ENCODE measurements at regions not wholly inside any gene's neighbourhood (a gene's known extent, or its start where the extent isn't known, plus 50 kb on each side); places are given as distances from the start of the nearest gene placed in this dataset.
A peak's percentile ranks its signal among the peaks of the same experiment; 100 is the strongest.

GRCh38 chr20:57881466-57882385 lies 171.9 kb upstream of the PMEPA1 start:
- Histone ChIP-seq H3K9me3 (no peaks in the 10 kb centered on the region), H3K4me1 (peaks cover 0 to 20% (median 0%) of the 10 kb centered on the region in 3 donors), H3K27ac (no peak overlapping the region), H3K27me3 (peaks cover 0 to 2% (median 0%) of the 10 kb centered on the region in 4 donors), H3K36me3 (no peaks in the 10 kb centered on the region), H3K4me3 (no peak overlapping the region)
- no peak for TF ChIP-seq POLR2A (IDR thresholded peaks at IDR 0.05)
- no peak for TF ChIP-seq CTCF (IDR thresholded peaks at IDR 0.05)
- intact Hi-C loops (cut with DNase I): no loop called here
- no peak for DNase-seq
- 89 to 90% methylated on average over 4 to 7 of the region's 15 CpGs for WGBS, 2 donors

- no peak for DNase-seq
- intact Hi-C loops (cut with DNase I): no loop called here
- no peak overlapping the region for H3K4me3 ChIP-seq
- peak overlapping the region in 1 of 4 donors; percentile 9 for H3K27ac ChIP-seq
- peaks cover 0 to 8% (median 0%) of the 10 kb centered on the region in 4 donors for H3K27me3 ChIP-seq
- no peaks in the 10 kb centered on the region for H3K36me3 ChIP-seq
- TF ChIP-seq POLR2A (IDR thresholded peaks at IDR 0.05): no peak
- TF ChIP-seq CTCF (IDR thresholded peaks at IDR 0.05): no peak
- no peaks in the 10 kb centered on the region for H3K9me3 ChIP-seq
- peaks cover 0 to 20% (median 0%) of the 10 kb centered on the region in 3 donors for H3K4me1 ChIP-seq
Measured at GRCh38 chr20:57880571-57880892, 170.7 kb upstream of the PMEPA1 start.

- Histone ChIP-seq H3K27me3 (peaks cover 0 to 8% (median 0%) of the 10 kb centered on the region in 4 donors), H3K4me3 (no peak overlapping the region), H3K9me3 (no peaks in the 10 kb centered on the region), H3K36me3 (no peaks in the 10 kb centered on the region), H3K27ac (peak overlapping the region in 3 of 4 donors; percentile 9 to 65 (median 11)), H3K4me1 (peaks cover 0 to 20% (median 0%) of the 10 kb centered on the region in 3 donors)
- no peak for DNase-seq
- TF ChIP-seq CTCF (IDR thresholded peaks at IDR 0.05) (no peak), POLR2A (IDR thresholded peaks at IDR 0.05) (no peak)
- intact Hi-C loops (cut with DNase I): no loop called here
- WGBS, 2 donors: 53 to 54% methylated on average over 12 to 13 of the region's 13 CpGs
Measured at GRCh38 chr20:57879779-57880570, 170.2 kb upstream of the PMEPA1 start.

- Histone ChIP-seq H3K27ac (peak overlapping the region in 2 of 4 donors; percentile 9 to 65), H3K36me3 (no peaks in the 10 kb centered on the region), H3K27me3 (peaks cover 0 to 8% (median 0%) of the 10 kb centered on the region in 4 donors), H3K9me3 (no peaks in the 10 kb centered on the region), H3K4me1 (peaks cover 0 to 20% (median 0%) of the 10 kb centered on the region in 3 donors), H3K4me3 (no peak overlapping the region)
- intact Hi-C loops (cut with DNase I): no loop called here
- 47 to 59% methylated on average over 7 of the region's 7 CpGs for WGBS, 2 donors
- no peak for DNase-seq
- TF ChIP-seq CTCF (IDR thresholded peaks at IDR 0.05): no peak
- no peak for TF ChIP-seq POLR2A (IDR thresholded peaks at IDR 0.05)
Measured at GRCh38 chr20:57879437-57879778, 169.6 kb upstream of the PMEPA1 start.

Data from esophagus squamous epithelium (tissue), 5 donors.